Renal cortical epithelial cell (primary cell): ENCODE measurements at regions not wholly inside any gene's neighbourhood (a gene's known extent, or its start where the extent isn't known, plus 50 kb on each side); places are given as distances from the start of the nearest gene placed in this dataset.

Source experiments
- DNase-seq: peaks from one replicate; pipeline ENCODE4 v3.0.0-alpha.2; 2011; ENCODE audit warnings: low read depth

- DNase-seq = no peak
Observed at GRCh38 chrX:38989076-38989475, 187.8 kb downstream of the MID1IP1 start.

GRCh38 chrX:38991656-38992440 is 190.6 kb downstream of the MID1IP1 start:
- DNase-seq = peak; percentile 11

GRCh38 chrX:38992441-38993096 is 191.3 kb downstream of the MID1IP1 start:
- no peak for DNase-seq

- DNase-seq = no peak
Observed at GRCh38 chrX:38993500-38993899, 192.2 kb downstream of the MID1IP1 start.

DNA sequence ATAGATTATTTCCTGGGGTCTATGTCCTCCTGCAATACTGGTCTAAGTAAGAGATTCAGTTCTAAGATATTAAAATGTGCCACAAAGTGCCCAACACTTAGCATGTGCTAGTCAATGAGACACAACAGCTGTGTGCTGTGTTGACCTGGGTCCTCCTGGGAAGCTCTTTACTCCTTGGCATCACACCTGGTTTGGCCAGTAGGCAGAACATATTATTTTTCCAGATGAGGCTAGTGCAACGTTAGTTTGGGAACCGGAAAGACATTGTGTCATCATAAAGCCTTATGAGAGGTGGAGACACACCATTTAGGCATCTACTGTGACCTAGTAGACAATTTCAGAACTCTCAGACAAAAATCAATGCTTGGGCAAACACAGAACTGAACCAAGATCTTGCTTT is 197.8 kb downstream of the MID1IP1 start:
- DNase-seq = no peak

GRCh38 chrX:38999967-39000745 is 198.9 kb downstream of the MID1IP1 start:
- no peak for DNase-seq

DNA sequence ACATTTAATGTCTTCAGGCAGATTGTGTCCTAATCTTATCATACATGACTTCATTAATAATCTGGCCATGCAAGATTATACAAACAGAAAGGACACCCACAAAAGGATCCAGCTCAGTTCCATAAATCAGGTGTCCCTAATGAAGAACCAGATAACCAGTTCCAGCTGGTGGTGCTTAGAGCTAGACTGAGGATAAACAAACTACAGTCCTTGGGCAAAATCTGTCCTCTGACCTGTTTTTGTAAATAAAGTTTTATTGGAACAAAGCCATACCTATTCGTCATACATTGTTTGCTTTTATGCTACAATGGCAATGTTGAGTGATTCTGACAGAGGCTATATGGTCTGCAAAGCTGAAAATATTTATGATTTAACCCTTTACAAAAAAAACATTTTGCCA is 199.5 kb downstream of the MID1IP1 start:
- no peak for DNase-seq

DNA sequence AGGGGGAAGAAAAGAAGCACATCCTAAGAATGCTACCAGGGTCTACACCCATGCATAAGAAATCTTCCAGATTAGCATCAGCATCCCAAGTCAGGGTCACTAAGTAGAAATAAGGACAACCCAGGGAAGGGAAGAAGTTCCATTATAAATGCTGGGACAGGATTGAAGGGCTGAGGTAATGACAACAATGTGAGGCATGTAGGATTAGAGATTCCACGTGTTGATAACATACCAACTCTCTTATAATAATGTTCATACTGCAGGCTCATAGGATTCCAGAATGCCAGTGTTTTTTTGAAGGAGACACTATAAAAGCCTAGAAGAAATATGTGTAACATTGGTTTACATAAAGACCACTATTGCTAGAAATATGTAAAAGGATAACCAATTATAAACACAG is 201.2 kb downstream of the MID1IP1 start:
- no peak for DNase-seq

DNA sequence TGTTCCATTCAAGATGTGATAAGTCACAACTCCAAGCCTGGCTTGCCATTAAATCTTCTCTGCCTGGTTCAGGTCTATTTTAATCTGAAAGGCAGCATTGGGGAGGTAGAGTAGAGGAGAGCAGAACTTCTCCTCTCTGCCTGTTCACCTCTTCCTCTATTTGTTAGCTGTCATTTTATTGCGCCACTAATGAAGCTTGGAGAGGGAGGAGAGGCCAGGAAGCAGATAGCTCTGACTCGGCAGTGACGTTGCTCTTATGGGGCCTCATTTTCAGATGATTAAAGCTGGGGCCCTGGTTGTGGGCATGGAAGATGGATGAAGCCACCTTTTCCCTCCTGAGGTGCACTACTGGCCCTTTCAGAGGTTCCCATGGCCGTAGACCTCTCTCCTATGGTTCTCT is 207.3 kb downstream of the MID1IP1 start:
- DNase-seq = no peak

DNA sequence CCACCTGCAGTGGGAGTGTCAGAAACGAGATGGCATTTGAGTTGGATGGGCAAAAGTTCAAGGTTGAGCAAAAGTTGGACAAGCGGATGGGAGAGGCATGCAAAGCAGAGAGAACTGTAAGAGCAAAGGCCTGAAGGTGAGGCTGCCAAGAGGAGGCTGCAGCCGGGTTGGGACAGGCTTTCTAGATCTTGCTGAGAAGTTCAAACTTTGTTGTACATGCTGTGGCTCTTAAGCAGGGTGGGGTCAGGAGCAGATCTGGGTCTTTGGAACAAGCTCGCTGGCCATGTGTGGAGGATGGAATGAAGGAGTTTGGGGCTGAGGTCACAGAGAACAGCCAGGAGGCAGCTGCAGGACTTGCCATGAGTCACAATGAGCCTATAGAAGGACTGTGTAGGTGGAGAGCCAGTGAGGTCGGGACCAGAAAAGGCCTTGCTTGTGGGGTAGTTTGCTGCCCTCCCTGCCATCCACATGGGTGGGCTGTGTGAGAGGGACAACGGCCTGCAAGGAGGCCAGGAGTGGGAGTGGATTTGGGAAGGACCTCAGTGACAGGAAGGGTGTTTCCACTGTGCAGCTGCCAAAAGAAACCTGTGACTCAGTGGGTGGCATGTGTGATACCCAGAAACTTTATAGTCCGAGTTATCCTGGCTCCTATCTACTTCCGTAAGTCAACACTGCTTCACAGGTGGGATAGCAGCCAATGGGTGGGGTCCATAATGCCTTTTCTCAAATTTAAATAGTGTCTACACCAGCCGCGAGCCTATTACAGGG is 210.4 kb downstream of the MID1IP1 start:
- DNase-seq = no peak

DNA sequence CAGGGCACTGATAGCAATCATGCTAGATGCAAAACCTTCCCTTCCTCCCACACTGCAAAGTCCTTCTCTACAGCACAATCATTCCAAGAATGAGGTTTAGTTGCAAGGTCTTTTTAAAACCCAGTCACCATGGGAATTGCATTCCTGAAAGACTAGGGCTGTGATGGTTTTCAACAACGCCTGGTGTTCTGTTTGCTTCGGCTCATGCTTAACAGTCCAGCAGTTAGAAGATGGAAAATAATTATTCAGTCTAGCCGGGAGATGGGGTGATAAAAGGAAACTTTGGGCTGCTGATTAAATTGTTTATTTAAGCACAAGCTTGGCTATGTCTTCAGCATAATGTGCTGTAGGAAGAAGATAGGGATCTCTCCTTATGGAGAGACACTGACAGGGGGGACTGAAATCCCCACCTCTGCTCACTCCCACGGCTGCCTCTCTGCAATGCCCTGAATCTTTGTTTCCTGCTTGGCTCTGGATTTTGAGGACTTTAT is 211.4 kb downstream of the MID1IP1 start:
- DNase-seq = peak; percentile 28

GRCh38 chrX:39016556-39016955 is 215.3 kb downstream of the MID1IP1 start:
- DNase-seq = peak; percentile 78

DNA sequence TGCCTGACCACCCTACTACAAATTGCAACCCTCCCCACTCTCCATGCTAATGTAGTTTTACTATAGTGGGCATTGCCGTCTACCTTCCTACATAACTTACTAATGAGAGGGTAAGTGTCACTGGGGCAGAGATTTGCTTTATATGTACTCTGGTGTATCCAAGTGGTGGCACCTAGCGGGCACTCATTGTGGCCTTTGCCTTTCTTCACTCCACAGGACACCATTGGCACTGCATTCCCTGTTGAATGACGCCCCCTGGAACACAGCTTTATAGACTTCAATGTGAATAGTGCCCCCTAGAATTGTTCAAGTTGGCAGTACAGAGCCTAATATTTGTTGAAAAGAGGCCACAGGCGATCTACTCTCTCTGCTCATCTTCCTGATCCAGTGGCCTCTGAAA is 215.8 kb downstream of the MID1IP1 start:
- peak; percentile 32 for DNase-seq

DNA sequence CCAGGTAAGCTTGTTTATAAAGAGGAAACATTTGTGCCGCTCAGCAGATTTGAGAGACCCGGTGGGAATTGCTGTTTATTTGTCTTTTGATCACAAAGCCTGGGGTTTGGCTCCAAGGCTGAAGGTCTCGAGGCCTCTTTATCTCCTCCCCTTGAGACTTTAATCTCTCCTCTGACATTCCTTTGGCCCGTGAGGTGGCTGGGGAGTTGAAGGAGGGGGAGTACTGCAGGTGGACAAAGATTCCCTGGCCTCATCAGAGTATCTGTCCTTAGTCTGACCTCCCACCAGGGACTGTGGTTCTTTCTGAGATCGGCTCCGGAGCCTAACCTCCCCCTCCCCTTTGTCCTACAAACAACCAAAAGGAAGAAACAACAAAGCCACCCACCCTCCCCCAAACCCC is 216.5 kb downstream of the MID1IP1 start:
- no peak for DNase-seq

GRCh38 chrX:39018541-39018940 is 217.3 kb downstream of the MID1IP1 start:
- no peak for DNase-seq

- no peak for DNase-seq
Observed at GRCh38 chrX:39019056-39019455, 217.8 kb downstream of the MID1IP1 start.

- DNase-seq = no peak
Observed at GRCh38 chrX:39020051-39020669, 218.9 kb downstream of the MID1IP1 start.

DNA sequence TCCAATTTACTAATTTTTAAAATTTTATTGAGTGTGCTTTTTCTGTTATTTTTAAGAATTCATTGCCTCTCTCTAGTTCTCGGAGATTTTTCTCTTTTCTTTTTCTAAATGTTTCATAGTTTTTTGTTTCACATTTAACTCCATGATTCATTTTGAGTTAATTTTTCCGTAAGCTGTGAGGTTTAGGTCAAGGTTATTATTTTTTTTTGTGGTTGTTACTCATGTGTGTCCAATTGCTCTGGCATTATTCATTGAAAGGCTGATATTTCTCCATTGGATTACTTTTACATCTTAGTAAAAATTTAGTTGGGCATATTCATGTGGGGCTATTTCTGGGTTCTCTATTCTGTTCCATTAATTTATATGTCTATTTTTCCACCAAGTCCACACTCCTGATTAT is 220.8 kb downstream of the MID1IP1 start:
- no peak for DNase-seq

GRCh38 chrX:39029221-39029620 is 228.0 kb downstream of the MID1IP1 start:
- DNase-seq = no peak

GRCh38 chrX:39030636-39031035 is 229.4 kb downstream of the MID1IP1 start:
- DNase-seq = no peak

GRCh38 chrX:39039890-39040289 is 238.6 kb downstream of the MID1IP1 start:
- no peak for DNase-seq
